BE2C (cell line): ENCODE measurements at regions not wholly inside any gene's neighbourhood (a gene's known extent, or its start where the extent isn't known, plus 50 kb on each side); places are given as distances from the start of the nearest gene placed in this dataset.

Experiments used
- DNase-seq: peaks from one replicate; pipeline ENCODE4 v3.0.0-alpha.2; 2020
- H3K27me3 ChIP-seq: fragments of 250-450 bp; sonication (Bioruptor Pico); 2 replicates; pipeline ENCODE4 v1.5.1; 2020; ENCODE audit warnings: mild to moderate bottlenecking
- H3K36me3 ChIP-seq: fragments of 250-450 bp; sonication (Bioruptor Pico); 2 replicates; pipeline ENCODE4 v1.5.1; 2020; ENCODE audit warnings: mild to moderate bottlenecking
- H3K4me1 ChIP-seq: fragments of 250-450 bp; sonication (Bioruptor Pico); 2 replicates; pipeline ENCODE4 v1.5.1; 2020
- H3K4me3 ChIP-seq: 2 replicates; pipeline ENCODE4 v1.5.1; 2011; ENCODE audit warnings: low read depth, low read length
- H3K9me3 ChIP-seq: fragments of 250-450 bp; sonication (Bioruptor Pico); 2 replicates; pipeline ENCODE4 v1.5.1; 2020
- TF ChIP-seq, protein P1 (sequence below): IDR thresholded peaks from 2 replicates; pipeline ENCODE4 v1.5.1; 2012; ENCODE audit warnings: mild to moderate bottlenecking, low read depth, low read length

DNA sequence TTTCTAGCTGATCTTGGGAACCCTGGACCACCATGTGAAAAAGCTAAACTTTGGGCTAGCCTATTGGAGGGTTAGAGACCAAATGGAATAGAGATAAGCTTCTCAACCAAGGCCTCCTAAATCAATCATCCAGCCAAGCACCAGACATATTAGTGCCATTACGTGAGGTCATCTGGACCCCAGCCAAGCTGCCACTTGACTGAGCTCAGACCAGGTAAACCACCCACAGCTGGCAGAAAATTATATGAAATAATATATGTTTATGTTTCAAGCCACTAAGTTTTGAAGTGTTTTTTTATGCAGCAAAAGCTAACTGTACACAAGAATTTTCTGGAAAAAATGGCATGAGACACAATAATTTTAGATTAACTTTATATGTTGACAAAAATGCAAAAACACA is 82.6 kb upstream of the PCGF5 start:
- H3K36me3 ChIP-seq = no peaks in the 10 kb centered on the region
- DNase-seq = peak; percentile 84
- no peaks in the 10 kb centered on the region for H3K27me3 ChIP-seq
- H3K9me3 ChIP-seq = no peaks in the 10 kb centered on the region
- peaks cover 17% of the 10 kb centered on the region for H3K4me1 ChIP-seq
- TF ChIP-seq, protein P1, sequence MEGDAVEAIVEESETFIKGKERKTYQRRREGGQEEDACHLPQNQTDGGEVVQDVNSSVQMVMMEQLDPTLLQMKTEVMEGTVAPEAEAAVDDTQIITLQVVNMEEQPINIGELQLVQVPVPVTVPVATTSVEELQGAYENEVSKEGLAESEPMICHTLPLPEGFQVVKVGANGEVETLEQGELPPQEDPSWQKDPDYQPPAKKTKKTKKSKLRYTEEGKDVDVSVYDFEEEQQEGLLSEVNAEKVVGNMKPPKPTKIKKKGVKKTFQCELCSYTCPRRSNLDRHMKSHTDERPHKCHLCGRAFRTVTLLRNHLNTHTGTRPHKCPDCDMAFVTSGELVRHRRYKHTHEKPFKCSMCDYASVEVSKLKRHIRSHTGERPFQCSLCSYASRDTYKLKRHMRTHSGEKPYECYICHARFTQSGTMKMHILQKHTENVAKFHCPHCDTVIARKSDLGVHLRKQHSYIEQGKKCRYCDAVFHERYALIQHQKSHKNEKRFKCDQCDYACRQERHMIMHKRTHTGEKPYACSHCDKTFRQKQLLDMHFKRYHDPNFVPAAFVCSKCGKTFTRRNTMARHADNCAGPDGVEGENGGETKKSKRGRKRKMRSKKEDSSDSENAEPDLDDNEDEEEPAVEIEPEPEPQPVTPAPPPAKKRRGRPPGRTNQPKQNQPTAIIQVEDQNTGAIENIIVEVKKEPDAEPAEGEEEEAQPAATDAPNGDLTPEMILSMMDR = no peak
- H3K4me3 ChIP-seq = no peak overlapping the region

DNA sequence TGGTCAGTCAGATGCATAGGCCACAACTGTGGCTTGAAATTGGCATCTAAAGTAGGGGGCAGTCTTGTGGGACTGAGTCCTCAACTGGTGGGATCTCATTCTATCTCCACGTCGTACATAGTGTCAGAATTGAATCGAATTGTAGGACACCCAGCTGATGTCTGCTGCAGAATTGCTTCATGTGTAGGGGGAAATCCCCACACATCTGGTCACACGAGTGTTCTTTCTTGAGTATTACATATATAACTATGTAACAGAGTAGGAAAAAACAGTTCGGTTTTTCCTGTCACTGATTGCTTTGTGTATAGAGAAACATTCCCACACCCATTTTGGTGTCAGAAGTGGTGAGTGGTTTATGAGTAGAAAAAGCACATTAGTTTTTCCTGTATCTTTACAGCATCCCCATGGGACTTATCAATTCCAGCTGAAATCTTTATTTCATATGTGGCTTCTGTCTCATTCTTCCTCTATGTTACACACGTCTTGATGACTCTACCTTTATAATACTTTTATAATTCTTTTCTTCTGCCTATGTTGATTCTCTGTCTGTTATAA is 79.4 kb upstream of the PCGF5 start:
- TF ChIP-seq, protein P1 = no peak
- no peak for DNase-seq
- H3K27me3 ChIP-seq = no peaks in the 10 kb centered on the region
- H3K36me3 ChIP-seq = no peaks in the 10 kb centered on the region
- H3K4me1 ChIP-seq = peaks cover 17% of the 10 kb centered on the region
- no peaks in the 10 kb centered on the region; the same call in 1 of the 2 replicates for H3K9me3 ChIP-seq
- no peak overlapping the region for H3K4me3 ChIP-seq

DNA sequence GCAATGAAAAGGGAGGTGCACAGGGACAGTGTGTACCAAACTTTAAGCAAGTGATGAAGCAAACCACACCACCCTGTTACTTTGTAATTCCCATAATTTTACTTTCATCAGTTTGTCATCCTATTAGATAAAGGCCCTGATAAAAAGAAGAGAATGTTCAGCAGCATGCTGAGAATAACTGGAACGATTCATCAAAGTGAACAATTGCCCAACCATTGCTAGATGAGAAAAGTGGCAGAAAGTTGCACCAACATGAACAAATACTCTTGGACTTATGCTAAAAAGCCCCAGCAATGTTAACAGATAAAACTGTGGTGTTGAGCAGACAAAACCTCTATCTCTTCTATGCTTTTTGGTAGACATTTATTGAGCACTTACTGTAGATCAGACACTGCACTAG is 75.5 kb upstream of the PCGF5 start:
- TF ChIP-seq, protein P1 = no peak
- no peak for DNase-seq
- H3K27me3 ChIP-seq = no peaks in the 10 kb centered on the region
- peaks cover 2% of the 10 kb centered on the region; the same call in 1 of the 2 replicates for H3K4me1 ChIP-seq
- no peak overlapping the region for H3K4me3 ChIP-seq
- H3K36me3 ChIP-seq = no peaks in the 10 kb centered on the region
- no peaks in the 10 kb centered on the region; the same call in 1 of the 2 replicates for H3K9me3 ChIP-seq

DNA sequence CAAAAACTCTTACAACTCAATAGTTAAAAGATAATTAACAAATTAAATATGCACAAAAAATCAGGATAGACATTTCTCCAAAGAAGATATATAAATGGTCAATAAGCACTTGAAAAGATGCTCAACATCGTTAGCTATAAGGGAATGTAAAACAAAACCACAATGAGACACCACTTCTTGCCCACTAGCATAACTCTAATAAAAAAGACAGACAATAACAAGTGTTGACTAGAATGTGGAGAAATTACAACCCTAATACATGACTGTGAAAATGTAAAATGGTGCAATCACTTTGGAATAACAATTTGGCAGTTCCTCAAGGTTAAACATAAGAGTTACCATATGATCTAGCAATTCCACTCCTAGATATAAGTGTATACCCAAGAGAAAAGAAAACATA is 74.3 kb upstream of the PCGF5 start:
- Histone ChIP-seq H3K27me3 (no peaks in the 10 kb centered on the region), H3K36me3 (no peaks in the 10 kb centered on the region), H3K4me3 (no peak overlapping the region), H3K4me1 (no peaks in the 10 kb centered on the region), H3K9me3 (no peaks in the 10 kb centered on the region; the same call in 1 of the 2 replicates)
- TF ChIP-seq, protein P1 = no peak
- no peak for DNase-seq

DNA sequence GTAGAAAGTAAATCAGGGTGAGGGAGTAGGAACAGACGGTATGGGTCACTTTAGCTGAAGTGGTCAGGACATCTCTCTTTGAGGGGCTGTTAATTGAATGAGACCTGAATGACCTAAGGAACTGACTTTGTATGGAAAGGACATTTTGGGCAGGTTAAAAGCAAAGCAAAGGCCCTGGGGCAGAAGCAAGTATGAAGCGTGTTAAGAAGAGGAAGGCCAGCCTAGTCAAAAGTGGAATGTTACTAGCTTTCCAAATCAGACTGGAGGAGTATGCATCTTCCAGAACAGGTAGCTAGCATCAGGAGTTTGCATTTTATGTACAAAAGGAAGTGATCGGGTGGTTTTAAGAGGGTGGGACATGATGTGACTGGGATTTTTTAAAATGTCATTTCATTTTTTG is 70.9 kb upstream of the PCGF5 start:
- no peaks in the 10 kb centered on the region for H3K4me1 ChIP-seq
- TF ChIP-seq, protein P1 = no peak
- no peak overlapping the region for H3K4me3 ChIP-seq
- no peaks in the 10 kb centered on the region for H3K27me3 ChIP-seq
- DNase-seq = no peak
- H3K36me3 ChIP-seq = no peaks in the 10 kb centered on the region
- no peaks in the 10 kb centered on the region for H3K9me3 ChIP-seq

DNA sequence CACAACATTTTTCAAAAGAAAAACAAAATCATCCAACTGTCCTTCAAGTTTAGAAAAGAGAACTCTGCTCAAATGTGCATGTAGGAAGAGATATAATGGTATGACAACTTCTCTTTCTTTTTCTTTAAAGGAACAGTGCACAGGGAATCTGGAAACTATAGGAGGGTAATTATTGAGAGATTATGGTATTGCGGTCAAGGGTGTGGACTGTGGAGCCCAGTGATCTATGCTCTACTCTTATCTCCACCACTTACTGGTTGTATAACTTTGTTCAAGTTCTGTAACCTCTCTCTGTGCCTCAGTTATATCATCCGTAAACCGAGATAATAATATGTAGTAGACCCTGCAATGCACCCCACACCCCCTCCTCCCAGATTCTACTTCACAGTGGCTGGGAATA is 69.8 kb upstream of the PCGF5 start:
- no peaks in the 10 kb centered on the region for H3K27me3 ChIP-seq
- no peaks in the 10 kb centered on the region for H3K36me3 ChIP-seq
- H3K9me3 ChIP-seq = no peaks in the 10 kb centered on the region
- DNase-seq = no peak
- TF ChIP-seq, protein P1 = no peak
- H3K4me3 ChIP-seq = no peak overlapping the region
- H3K4me1 ChIP-seq = no peaks in the 10 kb centered on the region
